ENCODE measurements at regions not wholly inside any gene's neighbourhood (a gene's known extent, or its start where the extent isn't known, plus 50 kb on each side); places are given as distances from the start of the nearest gene placed in this dataset.

DNA sequence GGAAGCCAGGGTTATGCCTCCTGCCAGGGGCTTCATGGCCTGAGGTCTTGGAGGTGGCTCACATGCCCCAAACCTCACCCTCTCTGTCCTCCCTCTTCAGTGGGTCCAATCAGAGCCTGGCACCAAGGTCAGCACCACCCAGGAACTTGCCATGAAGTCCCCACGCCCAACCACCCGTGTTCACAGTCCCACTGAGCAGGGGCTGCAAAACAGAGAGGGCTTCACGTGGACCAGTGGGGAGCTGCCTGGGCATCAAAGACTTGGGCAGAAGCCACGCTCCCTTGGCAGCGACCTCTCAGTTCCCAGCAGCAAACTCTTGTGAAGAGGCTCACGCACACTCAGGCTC is 425.8 kb upstream of the B3GAT1 start (continued):
- no peak for TF ChIP-seq TRIM28 (IDR thresholded peaks at IDR 0.05)
- no peak for TF ChIP-seq SRSF7 (optimal IDR thresholded peaks at IDR 0.05; ENCODE audit: low read depth, low read length)
- TF ChIP-seq, protein P1, sequence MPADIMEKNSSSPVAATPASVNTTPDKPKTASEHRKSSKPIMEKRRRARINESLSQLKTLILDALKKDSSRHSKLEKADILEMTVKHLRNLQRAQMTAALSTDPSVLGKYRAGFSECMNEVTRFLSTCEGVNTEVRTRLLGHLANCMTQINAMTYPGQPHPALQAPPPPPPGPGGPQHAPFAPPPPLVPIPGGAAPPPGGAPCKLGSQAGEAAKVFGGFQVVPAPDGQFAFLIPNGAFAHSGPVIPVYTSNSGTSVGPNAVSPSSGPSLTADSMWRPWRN (IDR thresholded peaks at IDR 0.05; ENCODE audit: low read depth) = no peak
- no peak for TF ChIP-seq MCM3 (IDR thresholded peaks at IDR 0.05)

DNA sequence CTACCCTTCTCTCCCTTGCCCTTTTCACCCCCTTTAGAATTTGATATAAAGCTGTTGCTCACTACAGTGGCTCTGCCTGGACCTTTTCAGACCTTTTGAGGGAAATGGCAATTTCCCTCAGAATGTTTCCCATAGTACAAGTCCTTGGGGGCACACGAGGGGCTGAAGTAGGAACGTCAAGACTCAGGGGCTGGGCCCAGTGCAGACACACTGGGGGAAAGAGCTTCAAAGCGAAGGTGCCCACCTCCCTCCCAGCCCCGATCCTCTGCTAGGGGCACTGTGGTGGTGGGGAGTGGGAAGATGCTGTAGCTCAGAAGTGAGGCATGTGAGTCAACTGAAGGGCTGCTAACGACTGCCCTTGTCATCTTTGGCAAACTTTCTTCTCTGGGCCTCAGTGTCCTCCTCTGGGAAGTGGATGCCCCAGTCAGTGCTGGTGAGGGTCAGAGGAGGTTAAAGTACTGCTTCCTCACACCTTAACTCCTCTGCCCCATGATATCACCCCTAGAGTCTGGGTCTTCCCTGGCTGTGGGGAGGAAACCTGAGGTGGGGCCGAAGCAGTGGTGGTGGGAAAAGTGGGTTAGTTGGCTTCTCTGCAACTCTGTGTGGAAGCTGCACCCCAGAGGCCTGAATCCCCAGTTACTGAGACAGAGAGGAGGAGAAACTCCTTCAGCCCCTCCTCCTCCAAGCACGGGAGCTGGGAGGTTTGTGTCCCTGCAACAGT is 425.3 kb upstream of the B3GAT1 start:
- intact Hi-C loops (cut with micrococcal nuclease) = no loop called here
- Histone ChIP-seq H3K27me3 (ENCODE audit: control insufficient read depth in 2 of 2, insufficient read depth in 2 of 2, low read length in 2 of 2) (peaks cover 3 to 26% of the 10 kb centered on the region in 2 experiments; a peak in 3 of 5 replicates), H3K4me3 (no peak overlapping the region), H3K9ac (ENCODE audit: insufficient read depth in 1 of 2, low read depth in 2 of 2, low read length in 2 of 2) (no peak overlapping the region; a peak in 1 of 4 replicates), H3K36me3 (ENCODE audit: control insufficient read depth, insufficient read depth, low read length) (no peaks in the 10 kb centered on the region), H3K79me2 (ENCODE audit: control insufficient read depth, insufficient read depth, low read length) (no peaks in the 10 kb centered on the region), H2AFZ (ENCODE audit: low read depth, low read length) (no peak overlapping the region), H3K9me3 (replicated peaks; ENCODE audit: control insufficient read depth, insufficient read depth, low read depth, low read length) (no peaks in the 10 kb centered on the region), H3K9me1 (ENCODE audit: control insufficient read depth, insufficient read depth, low read length) (peaks cover 2% of the 10 kb centered on the region), H3K4me1 (replicated peaks in 1 of 2; ENCODE audit: control insufficient read depth in 2 of 2, insufficient read depth in 2 of 2, low read length in 2 of 2) (no peaks in the 10 kb centered on the region), H3K4me2 (ENCODE audit: insufficient read depth, low read length) (no peak overlapping the region), H3K27ac (ENCODE audit: extremely low read depth, low read depth, low read length) (no peak overlapping the region), H4K20me1 (replicated peaks; ENCODE audit: control insufficient read depth, insufficient read depth, low read length) (no peaks in the 10 kb centered on the region)
- ChIA-PET CTCF (ENCODE audit: low intra/inter-chr PET ratio) (no interaction called here), POLR2A (interaction anchor here (0.5 kb wide), 1 partner anchor 14 kb away, joined by 3 read pairs; no protein-coding TSS in a partner anchor)
- FAIRE-seq (no peak), ATAC-seq (no peak), DNase-seq (ENCODE audit: extremely low read depth in 1 of 4, low spot score in 3 of 4) (peak in 1 of 4 experiments; percentile 22)
- BruUV-seq (replicated peaks) = no TSS peak
- WGBS (ENCODE audit: insufficient coverage, low coverage, missing lambda C conversion rate) = 0% methylated on average over 7 of the region's 7 CpGs
- in situ Hi-C loops (cut with MboI) = no loop called here
- TF ChIP-seq CSDE1 (IDR thresholded peaks at IDR 0.05) (no peak), MEIS2 (IDR thresholded peaks at IDR 0.05; ENCODE audit: partially characterized antibody) (no peak), MYNN (IDR thresholded peaks at IDR 0.05) (no peak), MYNN (CRISPR knock-in tag; IDR thresholded peaks at IDR 0.05) (no peak), HDAC3 (IDR thresholded peaks at IDR 0.05; ENCODE audit: borderline replicate concordance, partially characterized antibody) (no peak), NONO (IDR thresholded peaks at IDR 0.05; ENCODE audit: low read depth in 2 of 2, low read length in 1 of 2) (no peak), FOXA3 (CRISPR knock-in tag; conservative IDR thresholded peaks at IDR 0.05 in 1 of 2, IDR thresholded peaks at IDR 0.05 in 1 of 2) (no peak), RBFOX2 (IDR thresholded peaks at IDR 0.05; ENCODE audit: low read depth, low read length) (no peak), ZNF785 (CRISPR knock-in tag; IDR thresholded peaks at IDR 0.05) (no peak), ZEB2 (IDR thresholded peaks at IDR 0.05) (no peak)
- TF ChIP-seq, protein P2, sequence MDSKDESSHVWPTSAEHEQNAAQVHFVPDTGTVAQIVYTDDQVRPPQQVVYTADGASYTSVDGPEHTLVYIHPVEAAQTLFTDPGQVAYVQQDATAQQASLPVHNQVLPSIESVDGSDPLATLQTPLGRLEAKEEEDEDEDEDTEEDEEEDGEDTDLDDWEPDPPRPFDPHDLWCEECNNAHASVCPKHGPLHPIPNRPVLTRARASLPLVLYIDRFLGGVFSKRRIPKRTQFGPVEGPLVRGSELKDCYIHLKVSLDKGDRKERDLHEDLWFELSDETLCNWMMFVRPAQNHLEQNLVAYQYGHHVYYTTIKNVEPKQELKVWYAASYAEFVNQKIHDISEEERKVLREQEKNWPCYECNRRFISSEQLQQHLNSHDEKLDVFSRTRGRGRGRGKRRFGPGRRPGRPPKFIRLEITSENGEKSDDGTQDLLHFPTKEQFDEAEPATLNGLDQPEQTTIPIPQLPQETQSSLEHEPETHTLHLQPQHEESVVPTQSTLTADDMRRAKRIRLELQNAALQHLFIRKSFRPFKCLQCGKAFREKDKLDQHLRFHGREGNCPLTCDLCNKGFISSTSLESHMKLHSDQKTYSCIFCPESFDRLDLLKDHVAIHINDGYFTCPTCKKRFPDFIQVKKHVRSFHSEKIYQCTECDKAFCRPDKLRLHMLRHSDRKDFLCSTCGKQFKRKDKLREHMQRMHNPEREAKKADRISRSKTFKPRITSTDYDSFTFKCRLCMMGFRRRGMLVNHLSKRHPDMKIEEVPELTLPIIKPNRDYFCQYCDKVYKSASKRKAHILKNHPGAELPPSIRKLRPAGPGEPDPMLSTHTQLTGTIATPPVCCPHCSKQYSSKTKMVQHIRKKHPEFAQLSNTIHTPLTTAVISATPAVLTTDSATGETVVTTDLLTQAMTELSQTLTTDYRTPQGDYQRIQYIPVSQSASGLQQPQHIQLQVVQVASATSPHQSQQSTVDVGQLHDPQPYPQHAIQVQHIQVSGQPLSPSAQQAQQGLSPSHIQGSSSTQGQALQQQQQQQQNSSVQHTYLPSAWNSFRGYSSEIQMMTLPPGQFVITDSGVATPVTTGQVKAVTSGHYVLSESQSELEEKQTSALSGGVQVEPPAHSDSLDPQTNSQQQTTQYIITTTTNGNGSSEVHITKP (IDR thresholded peaks at IDR 0.05; ENCODE audit: partially characterized antibody) = no peak
- TF ChIP-seq, protein P3, sequence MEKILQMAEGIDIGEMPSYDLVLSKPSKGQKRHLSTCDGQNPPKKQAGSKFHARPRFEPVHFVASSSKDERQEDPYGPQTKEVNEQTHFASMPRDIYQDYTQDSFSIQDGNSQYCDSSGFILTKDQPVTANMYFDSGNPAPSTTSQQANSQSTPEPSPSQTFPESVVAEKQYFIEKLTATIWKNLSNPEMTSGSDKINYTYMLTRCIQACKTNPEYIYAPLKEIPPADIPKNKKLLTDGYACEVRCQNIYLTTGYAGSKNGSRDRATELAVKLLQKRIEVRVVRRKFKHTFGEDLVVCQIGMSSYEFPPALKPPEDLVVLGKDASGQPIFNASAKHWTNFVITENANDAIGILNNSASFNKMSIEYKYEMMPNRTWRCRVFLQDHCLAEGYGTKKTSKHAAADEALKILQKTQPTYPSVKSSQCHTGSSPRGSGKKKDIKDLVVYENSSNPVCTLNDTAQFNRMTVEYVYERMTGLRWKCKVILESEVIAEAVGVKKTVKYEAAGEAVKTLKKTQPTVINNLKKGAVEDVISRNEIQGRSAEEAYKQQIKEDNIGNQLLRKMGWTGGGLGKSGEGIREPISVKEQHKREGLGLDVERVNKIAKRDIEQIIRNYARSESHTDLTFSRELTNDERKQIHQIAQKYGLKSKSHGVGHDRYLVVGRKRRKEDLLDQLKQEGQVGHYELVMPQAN (IDR thresholded peaks at IDR 0.05; ENCODE audit: borderline replicate concordance) = no peak
